ENCODE measurements at regions not wholly inside any gene's neighbourhood (a gene's known extent, or its start where the extent isn't known, plus 50 kb on each side); places are given as distances from the start of the nearest gene placed in this dataset.

- H3K9me3 Mint-ChIP-seq = peaks cover 6% of the 10 kb centered on the region
These were observed 98.4 kb downstream of the C12orf75 start for GRCh38 chr12:105428793-105429395.

GRCh38 chr12:105429511-105429910 is 99.0 kb downstream of the C12orf75 start:
- Mint-ChIP-seq H3K27ac (no peak overlapping the region), H3K4me1 (peaks cover 8% of the 10 kb centered on the region), H3K9me3 (peaks cover under 1% of the 10 kb centered on the region), H3K36me3 (ENCODE audit: low read depth) (no peaks in the 10 kb centered on the region), H3K4me3 (no peak overlapping the region), H3K27me3 (ENCODE audit: low read depth, poor library complexity) (peaks cover 7% of the 10 kb centered on the region)
- TF ChIP-seq CTCF (IDR thresholded peaks at IDR 0.05) = no peak
- DNase-seq = no peak

More at GRCh38 chr12:105428793-105429395, 98.4 kb downstream of the C12orf75 start:
- Mint-ChIP-seq H3K27me3 (ENCODE audit: low read depth, poor library complexity) (peaks cover 7% of the 10 kb centered on the region), H3K4me1 (peaks cover 8% of the 10 kb centered on the region), H3K36me3 (ENCODE audit: low read depth) (no peaks in the 10 kb centered on the region), H3K4me3 (no peak overlapping the region), H3K27ac (no peak overlapping the region)
- TF ChIP-seq CTCF (IDR thresholded peaks at IDR 0.05) = no peak
- no peak for DNase-seq

- Mint-ChIP-seq H3K36me3 (ENCODE audit: low read depth) (no peaks in the 10 kb centered on the region), H3K4me3 (no peak overlapping the region), H3K27ac (no peak overlapping the region), H3K4me1 (peaks cover 8% of the 10 kb centered on the region), H3K9me3 (no peaks in the 10 kb centered on the region), H3K27me3 (ENCODE audit: low read depth, poor library complexity) (peaks cover 12% of the 10 kb centered on the region)
- no peak for DNase-seq
- TF ChIP-seq CTCF (IDR thresholded peaks at IDR 0.05) = no peak
These were observed 101.1 kb downstream of the C12orf75 start for GRCh38 chr12:105431537-105432100.

GRCh38 chr12:105433804-105434203 is 103.3 kb downstream of the C12orf75 start:
- Mint-ChIP-seq H3K9me3 (peaks cover 14% of the 10 kb centered on the region), H3K4me3 (no peak overlapping the region), H3K27ac (no peak overlapping the region), H3K36me3 (ENCODE audit: low read depth) (peaks cover 5% of the 10 kb centered on the region), H3K4me1 (peaks cover 8% of the 10 kb centered on the region), H3K27me3 (ENCODE audit: low read depth, poor library complexity) (peaks cover 12% of the 10 kb centered on the region)
- no peak for TF ChIP-seq CTCF (IDR thresholded peaks at IDR 0.05)
- DNase-seq = no peak

- TF ChIP-seq CTCF (IDR thresholded peaks at IDR 0.05) = no peak
- H3K4me3 Mint-ChIP-seq = no peak overlapping the region
- no peak overlapping the region for H3K27ac Mint-ChIP-seq
- H3K4me1 Mint-ChIP-seq = peaks cover 4% of the 10 kb centered on the region
- peaks cover 18% of the 10 kb centered on the region for H3K36me3 Mint-ChIP-seq (ENCODE audit: low read depth)
- H3K27me3 Mint-ChIP-seq (ENCODE audit: low read depth, poor library complexity) = peaks cover 5% of the 10 kb centered on the region
- no peak for DNase-seq
- H3K9me3 Mint-ChIP-seq = peaks cover 31% of the 10 kb centered on the region
These were observed 106.1 kb downstream of the C12orf75 start for GRCh38 chr12:105436636-105437035.
